Spleen (tissue), 7 donors: ENCODE measurements at regions not wholly inside any gene's neighbourhood (a gene's known extent, or its start where the extent isn't known, plus 50 kb on each side); places are given as distances from the start of the nearest gene placed in this dataset.

ENCODE experiments used
- CTCF ChIP-seq, 11 experiments: fragments of 200-600 bp in 7 of 11; fragments of 450-650 bp in 4 of 11; sonication (generic) in 4 of 11; IDR thresholded peaks in 8 of 11; conservative IDR thresholded peaks in 3 of 11; 1 replicate in 7 of 11; 2 replicates in 4 of 11; pipeline versions ENCODE4 v1.4.0 to v1.8.0; 2016 to 2021; ENCODE audit warnings: antibody characterized with exemption in 11 of 11, inconsistent platforms in 4 of 11, mild to moderate bottlenecking in 1 of 11
- POLR2A ChIP-seq, 3 donors: fragments of 450-650 bp; IDR thresholded peaks; one replicate each; pipeline ENCODE4 v1.5.1; 2017; ENCODE audit warnings: antibody characterized with exemption in 3 of 3, mild to moderate bottlenecking in 1 of 3
- donor health status: DM: no; HTN: no; CAD: no; lungs with moderate emphysema.
- donor health status: DM: no; HTN: no; CAD: no.
- donor health status: DM: no; HTN: no; CAD: no.

- TF ChIP-seq POLR2A (IDR thresholded peaks at IDR 0.05) (no peak), CTCF (IDR thresholded peaks at IDR 0.05 in 8 of 11, conservative IDR thresholded peaks at IDR 0.05 in 3 of 11) (no peak)
Measured at GRCh38 chr10:30553018-30553625, 76.4 kb downstream of the LYZL2 start.
